ENCODE measurements at regions not wholly inside any gene's neighbourhood (a gene's known extent, or its start where the extent isn't known, plus 50 kb on each side); places are given as distances from the start of the nearest gene placed in this dataset.

GRCh38 chr1:157335056-157335455 is 196.9 kb upstream of the ETV3 start:
- no peak for TF ChIP-seq EZH2 (IDR thresholded peaks at IDR 0.05; ENCODE audit: borderline replicate concordance, low read length)
- TF ChIP-seq CTCF (conservative IDR thresholded peaks at IDR 0.05 in 1 of 2, IDR thresholded peaks at IDR 0.05 in 1 of 2; ENCODE audit: extremely low read depth in 1 of 2, insufficient read depth in 1 of 2, low read depth in 1 of 2, low read length in 2 of 2) = no peak
